GM18873 (cell line): ENCODE measurements at regions not wholly inside any gene's neighbourhood (a gene's known extent, or its start where the extent isn't known, plus 50 kb on each side); places are given as distances from the start of the nearest gene placed in this dataset.

ENCODE experiments used
- ATAC-seq: cut with Tn5 transposase; IDR thresholded peaks from one replicate; pipeline ENCODE4 v1.9.1; 2021; ENCODE audit warnings: mild to moderate bottlenecking, moderate library complexity, moderate number of reproducible peaks; ENCODE audit not compliant: unreplicated experiment, low FRiP score

GRCh38 chr7:91323626-91324158 lies 59.5 kb downstream of the FZD1 start:
- no peak for ATAC-seq

GRCh38 chr7:91324663-91325062 lies 60.4 kb downstream of the FZD1 start:
- no peak for ATAC-seq

- no peak for ATAC-seq
These were observed 61.5 kb downstream of the FZD1 start for GRCh38 chr7:91325726-91326125.

- no peak for ATAC-seq
These were observed 62.4 kb downstream of the FZD1 start for GRCh38 chr7:91326516-91327199.

GRCh38 chr7:91327346-91327745 lies 63.1 kb downstream of the FZD1 start:
- ATAC-seq, result no peak

GRCh38 chr7:91329571-91329970 lies 65.3 kb downstream of the FZD1 start:
- no peak for ATAC-seq

- no peak for ATAC-seq
These were observed 66.1 kb downstream of the FZD1 start for GRCh38 chr7:91330191-91330808.

GRCh38 chr7:91330866-91331265 lies 66.6 kb downstream of the FZD1 start:
- no peak for ATAC-seq

- ATAC-seq, result no peak
These were observed 71.9 kb downstream of the FZD1 start for GRCh38 chr7:91336106-91336505.

GRCh38 chr7:91338226-91339020 lies 74.2 kb downstream of the FZD1 start:
- no peak for ATAC-seq

- no peak for ATAC-seq
These were observed 78.1 kb downstream of the FZD1 start for GRCh38 chr7:91342346-91342745.

GRCh38 chr7:91343420-91343960 lies 79.3 kb downstream of the FZD1 start:
- ATAC-seq, result no peak

- no peak for ATAC-seq
These were observed 79.9 kb downstream of the FZD1 start for GRCh38 chr7:91343996-91344629.

- ATAC-seq, result peak; percentile 72
These were observed 80.7 kb downstream of the FZD1 start for GRCh38 chr7:91344911-91345310.

GRCh38 chr7:91345449-91345848 lies 81.2 kb downstream of the FZD1 start:
- peak; percentile 85 for ATAC-seq

GRCh38 chr7:91346426-91346825 lies 82.2 kb downstream of the FZD1 start:
- no peak for ATAC-seq

- ATAC-seq, result no peak
These were observed 83.1 kb downstream of the FZD1 start for GRCh38 chr7:91347290-91347689.

GRCh38 chr7:91348711-91349110 lies 84.5 kb downstream of the FZD1 start:
- no peak for ATAC-seq

GRCh38 chr7:91351374-91351773 lies 87.1 kb downstream of the FZD1 start:
- no peak for ATAC-seq

GRCh38 chr7:91352091-91352490 lies 87.9 kb downstream of the FZD1 start:
- no peak for ATAC-seq

- ATAC-seq, result no peak
These were observed 89.6 kb downstream of the FZD1 start for GRCh38 chr7:91353848-91354247.
